ENCODE measurements at regions not wholly inside any gene's neighbourhood (a gene's known extent, or its start where the extent isn't known, plus 50 kb on each side); places are given as distances from the start of the nearest gene placed in this dataset.

DNA sequence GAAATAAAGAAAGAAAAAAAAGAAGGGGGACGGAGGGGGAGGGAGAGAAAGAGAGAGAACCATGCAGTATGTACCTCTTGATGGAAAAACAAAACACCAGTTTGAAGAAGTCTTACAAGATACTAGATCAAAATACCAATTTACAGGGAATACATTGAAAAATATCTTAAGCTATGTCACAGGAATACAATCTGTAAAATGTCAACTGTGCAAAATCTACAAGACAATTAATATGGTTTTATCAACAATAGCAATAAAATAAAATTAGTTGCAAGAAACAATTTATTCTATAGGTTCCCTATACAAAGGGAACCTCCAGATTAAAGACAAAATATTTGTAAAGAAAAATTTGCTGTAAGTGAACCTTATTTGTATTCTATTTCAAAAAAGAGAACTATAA lies 98.3 kb upstream of the CABCOCO1 start (continued):
- no peak for TF ChIP-seq CTBP2 (IDR thresholded peaks at IDR 0.05; ENCODE audit: borderline replicate concordance, insufficient read depth, insufficient read length, low read length)
- TF ChIP-seq BRCA1 (IDR thresholded peaks at IDR 0.05; ENCODE audit: low read depth, low read length): no peak
- no peak for TF ChIP-seq SP1 (IDR thresholded peaks at IDR 0.05; ENCODE audit: low read depth, low read length)

Measured in H1 (cell line).